Lower leg skin (tissue), 3 donors: ENCODE measurements at regions not wholly inside any gene's neighbourhood (a gene's known extent, or its start where the extent isn't known, plus 50 kb on each side); places are given as distances from the start of the nearest gene placed in this dataset.

Experiments
- CTCF ChIP-seq, 3 donors: fragments of 450-650 bp; IDR thresholded peaks; one replicate each; pipeline ENCODE4 v1.5.1; 2016; ENCODE audit warnings: antibody characterized with exemption in 3 of 3, mild to moderate bottlenecking in 3 of 3, moderate library complexity in 2 of 3
- POLR2A ChIP-seq, 2 donors: fragments of 450-650 bp; IDR thresholded peaks; one replicate each; pipeline ENCODE4 v1.6.1; 2016 to 2017; ENCODE audit warnings: antibody characterized with exemption in 2 of 2, mild to moderate bottlenecking in 1 of 2, moderate library complexity in 1 of 2

GRCh38 chr3:95711789-95712188 is 1102.6 kb upstream of the EPHA6 start:
- TF ChIP-seq CTCF (IDR thresholded peaks at IDR 0.05) (no peak), POLR2A (IDR thresholded peaks at IDR 0.05) (no peak)
